ENCODE measurements at regions not wholly inside any gene's neighbourhood (a gene's known extent, or its start where the extent isn't known, plus 50 kb on each side); places are given as distances from the start of the nearest gene placed in this dataset.

DNA sequence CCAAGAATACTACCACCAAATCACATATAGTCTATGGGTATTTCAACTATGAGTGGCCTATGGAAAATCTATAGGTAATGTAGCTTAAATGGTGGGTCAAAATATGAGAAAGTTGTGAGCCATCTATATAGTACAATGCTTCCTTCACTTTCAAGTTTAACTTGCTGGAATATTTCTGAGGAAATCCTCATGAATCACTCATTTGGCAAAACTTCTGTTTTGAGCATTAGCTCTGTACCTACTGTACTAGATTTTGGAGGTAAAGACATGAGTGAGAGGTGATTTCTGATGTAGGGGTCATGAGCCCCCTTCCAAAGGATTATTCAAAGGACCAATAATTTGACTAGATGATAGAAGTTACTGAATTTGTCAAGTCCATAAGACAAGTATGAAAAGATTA lies 80.6 kb upstream of the DAB2 start:
- intact Hi-C loops (cut with DNase I) = loop anchor here in 1 of 10 donors (10.0 kb wide), 1 partner anchor 81 kb away; the partner anchor contains the start of gene DAB2
- DNase-seq (no peak), ATAC-seq (no peak)
- Histone ChIP-seq H3K9me3 (no peaks in the 10 kb centered on the region), H3K27ac (peak overlapping the region in 3 of 12 donors; percentile 18 to 39 (median 26)), H3K4me3 (no peak overlapping the region), H3K4me1 (peaks cover 0 to 41% (median 16%) of the 10 kb centered on the region in 12 donors), H3K36me3 (no peaks in the 10 kb centered on the region), H3K27me3 (no peaks in the 10 kb centered on the region)
- TF ChIP-seq, protein P1, sequence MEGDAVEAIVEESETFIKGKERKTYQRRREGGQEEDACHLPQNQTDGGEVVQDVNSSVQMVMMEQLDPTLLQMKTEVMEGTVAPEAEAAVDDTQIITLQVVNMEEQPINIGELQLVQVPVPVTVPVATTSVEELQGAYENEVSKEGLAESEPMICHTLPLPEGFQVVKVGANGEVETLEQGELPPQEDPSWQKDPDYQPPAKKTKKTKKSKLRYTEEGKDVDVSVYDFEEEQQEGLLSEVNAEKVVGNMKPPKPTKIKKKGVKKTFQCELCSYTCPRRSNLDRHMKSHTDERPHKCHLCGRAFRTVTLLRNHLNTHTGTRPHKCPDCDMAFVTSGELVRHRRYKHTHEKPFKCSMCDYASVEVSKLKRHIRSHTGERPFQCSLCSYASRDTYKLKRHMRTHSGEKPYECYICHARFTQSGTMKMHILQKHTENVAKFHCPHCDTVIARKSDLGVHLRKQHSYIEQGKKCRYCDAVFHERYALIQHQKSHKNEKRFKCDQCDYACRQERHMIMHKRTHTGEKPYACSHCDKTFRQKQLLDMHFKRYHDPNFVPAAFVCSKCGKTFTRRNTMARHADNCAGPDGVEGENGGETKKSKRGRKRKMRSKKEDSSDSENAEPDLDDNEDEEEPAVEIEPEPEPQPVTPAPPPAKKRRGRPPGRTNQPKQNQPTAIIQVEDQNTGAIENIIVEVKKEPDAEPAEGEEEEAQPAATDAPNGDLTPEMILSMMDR (IDR thresholded peaks at IDR 0.05) = no peak
- no peak for TF ChIP-seq POLR2A (IDR thresholded peaks at IDR 0.05)

DNA sequence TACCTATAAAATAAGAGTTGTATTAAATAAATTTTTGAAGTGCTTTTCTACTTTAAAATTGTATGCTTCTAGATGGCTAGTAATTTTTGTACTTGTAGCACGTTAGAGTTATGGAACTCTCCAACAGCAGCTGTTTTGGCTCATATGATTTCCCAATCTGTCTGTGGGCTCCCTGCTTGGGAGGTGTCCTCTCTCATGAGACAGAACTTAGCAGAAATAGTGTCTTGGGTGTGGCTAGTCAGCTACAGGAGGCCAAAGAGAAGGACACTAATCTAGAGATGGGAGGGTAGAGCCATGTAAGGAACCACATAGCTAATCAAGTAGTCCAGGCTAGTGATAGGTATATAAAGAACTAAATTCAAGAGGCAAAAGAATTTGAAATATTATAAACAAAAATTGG lies 78.4 kb upstream of the DAB2 start:
- no peak overlapping the region for H3K4me3 ChIP-seq
- no peak for TF ChIP-seq POLR2A (IDR thresholded peaks at IDR 0.05)
- TF ChIP-seq, protein P1 (IDR thresholded peaks at IDR 0.05) = no peak
- peak overlapping the region in 11 of 12 donors; percentile 2 to 81 (median 58) for H3K27ac ChIP-seq
- 55 to 62% (median 58%) methylated on average over 1 of the region's 1 CpG for WGBS, 4 donors
- intact Hi-C loops (cut with DNase I) = loop anchor here in 2 of 10 donors (5.0 to 10.0 kb wide), 2 partner anchors 78 to 81 kb away; partner anchors contain the start of gene DAB2 (in 2 of the 2)
- peak; percentile 52 to 86 (median 72) for ATAC-seq
- peak in 3 of 5 donors; percentile 44 to 46 (median 45) for DNase-seq
- no peaks in the 10 kb centered on the region for H3K9me3 ChIP-seq
- no peaks in the 10 kb centered on the region for H3K27me3 ChIP-seq
- H3K4me1 ChIP-seq = peaks cover 0 to 55% (median 16%) of the 10 kb centered on the region in 12 donors
- H3K36me3 ChIP-seq = no peaks in the 10 kb centered on the region

DNA sequence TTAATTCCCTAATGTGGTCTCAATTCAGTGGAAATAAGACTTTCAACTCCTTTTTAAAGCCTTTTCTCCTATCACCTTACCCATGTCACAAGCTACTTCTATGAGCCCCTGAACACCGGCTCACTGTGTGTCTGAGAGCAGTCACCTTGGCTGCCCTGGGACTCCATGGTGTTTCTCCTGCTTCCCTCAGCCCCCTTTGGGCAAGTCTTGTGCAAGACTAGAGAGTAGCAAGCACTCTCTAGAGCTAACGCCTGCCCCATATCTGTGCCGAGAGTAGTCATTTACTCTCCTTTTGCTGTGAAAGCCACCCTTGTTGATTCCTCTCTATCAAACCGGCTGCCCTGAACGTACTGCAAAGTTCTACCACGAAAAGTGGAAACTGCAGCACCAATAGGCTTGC lies 77.9 kb upstream of the DAB2 start:
- H3K9me3 ChIP-seq = no peaks in the 10 kb centered on the region
- TF ChIP-seq, protein P1 (IDR thresholded peaks at IDR 0.05) = no peak
- TF ChIP-seq POLR2A (IDR thresholded peaks at IDR 0.05) = no peak
- intact Hi-C loops (cut with DNase I) = loop anchor here in 2 of 10 donors (5.0 to 10.0 kb wide), 2 partner anchors 78 to 80 kb away; partner anchors contain the start of gene DAB2 (in 2 of the 2)
- no peak overlapping the region for H3K4me3 ChIP-seq
- no peaks in the 10 kb centered on the region for H3K27me3 ChIP-seq
- DNase-seq = peak in 1 of 5 donors; percentile 39
- 76 to 86% (median 81%) methylated on average over 6 of the region's 6 CpGs for WGBS, 4 donors
- peak overlapping the region in 11 of 12 donors; percentile 2 to 81 (median 58) for H3K27ac ChIP-seq
- ATAC-seq = peak in 2 of 4 donors; percentile 31 to 48
- no peaks in the 10 kb centered on the region for H3K36me3 ChIP-seq
- H3K4me1 ChIP-seq = peaks cover 0 to 59% (median 16%) of the 10 kb centered on the region in 12 donors

DNA sequence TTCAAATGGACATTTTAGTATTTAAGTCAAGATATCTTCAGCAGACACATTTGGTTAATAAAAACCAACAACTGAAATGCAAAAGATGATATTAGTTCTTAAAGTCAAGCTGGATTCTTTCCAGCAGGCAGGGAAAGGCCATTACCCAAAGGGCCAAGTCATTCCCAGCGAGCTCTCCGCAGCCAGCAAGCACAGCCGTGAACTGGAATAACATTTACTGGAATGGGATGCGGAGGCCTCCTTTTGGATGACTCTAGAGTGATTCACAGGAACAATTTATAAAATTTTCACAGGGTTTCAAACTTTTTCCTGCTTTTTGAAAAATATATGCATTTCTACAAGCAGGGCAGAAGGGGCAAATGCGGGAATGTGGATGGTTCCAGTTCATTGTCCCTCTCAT lies 76.6 kb upstream of the DAB2 start:
- Histone ChIP-seq H3K9me3 (no peaks in the 10 kb centered on the region), H3K4me1 (peaks cover 0 to 59% (median 16%) of the 10 kb centered on the region in 12 donors), H3K4me3 (no peak overlapping the region), H3K36me3 (no peaks in the 10 kb centered on the region), H3K27me3 (no peaks in the 10 kb centered on the region), H3K27ac (peak overlapping the region in 8 of 12 donors; percentile 39 to 66 (median 60))
- intact Hi-C loops (cut with DNase I) = loop anchor here in 2 of 10 donors (5.0 to 10.0 kb wide), 2 partner anchors 77 to 79 kb away; partner anchors contain the start of gene DAB2 (in 2 of the 2)
- DNase-seq (peak in 4 of 5 donors; percentile 48 to 71 (median 59)), ATAC-seq (peak; percentile 51 to 83 (median 69))
- TF ChIP-seq, protein P1 (IDR thresholded peaks at IDR 0.05) = no peak
- no peak for TF ChIP-seq POLR2A (IDR thresholded peaks at IDR 0.05)
- 65 to 81% (median 75%) methylated on average over 5 of the region's 5 CpGs for WGBS, 4 donors

All from heart left ventricle (tissue), 16 donors.